Stimulated activated CD4-positive, alpha-beta T cell treated with anti-CD3 and anti-CD28 coated beads, Interleukin-4, amount 100 ng/mL, for 1 hour (primary cell): ENCODE measurements at regions not wholly inside any gene's neighbourhood (a gene's known extent, or its start where the extent isn't known, plus 50 kb on each side); places are given as distances from the start of the nearest gene placed in this dataset.
"Not testable (repeated sequence)": the region's sequence is repeated elsewhere in the genome, so short reads cannot be mapped to it uniquely, and the experiment has no call there.

Experiments used
- DNase-seq: peaks from one replicate; pipeline ENCODE4 v3.0.0-alpha.2; 2020

DNA sequence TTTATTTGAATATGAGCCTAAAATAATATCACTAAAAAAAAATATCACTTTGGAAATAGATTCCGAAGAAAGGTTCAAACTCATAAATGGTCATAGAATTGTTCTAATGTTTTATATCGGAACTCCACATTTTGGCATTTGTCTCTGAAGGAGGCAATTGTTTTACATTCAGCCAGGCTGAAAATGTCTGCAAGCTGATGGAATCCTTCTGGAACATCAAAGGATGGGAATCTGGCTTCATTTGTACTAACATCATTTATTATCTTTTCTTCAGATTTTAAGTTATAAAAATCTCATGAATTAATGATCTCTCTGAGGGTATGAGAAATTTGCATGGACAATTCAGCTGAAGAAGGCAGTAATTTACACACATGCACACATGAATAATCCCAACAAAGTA, 251.4 kb upstream of the RGMA start:
- DNase-seq = no peak

DNA sequence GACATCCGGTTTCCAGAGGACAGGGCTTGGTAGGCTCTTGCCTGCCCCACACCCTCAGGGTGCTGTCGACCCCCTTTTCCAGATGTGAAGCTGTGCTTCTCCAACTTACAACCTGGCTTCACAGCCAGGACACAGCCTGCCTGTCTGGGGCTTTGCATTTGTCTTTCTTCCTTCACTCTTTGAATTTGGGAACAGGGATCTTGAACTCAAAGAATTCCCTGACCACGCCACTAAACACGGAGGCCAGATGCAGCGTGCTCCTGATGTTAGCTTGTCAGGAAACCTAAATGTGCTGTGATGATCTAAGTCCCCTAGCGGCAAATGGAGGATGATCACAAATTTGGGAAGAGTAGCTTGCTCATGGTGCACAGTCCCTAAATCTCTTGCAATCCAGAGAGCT, 244.8 kb upstream of the RGMA start:
- no peak for DNase-seq

DNA sequence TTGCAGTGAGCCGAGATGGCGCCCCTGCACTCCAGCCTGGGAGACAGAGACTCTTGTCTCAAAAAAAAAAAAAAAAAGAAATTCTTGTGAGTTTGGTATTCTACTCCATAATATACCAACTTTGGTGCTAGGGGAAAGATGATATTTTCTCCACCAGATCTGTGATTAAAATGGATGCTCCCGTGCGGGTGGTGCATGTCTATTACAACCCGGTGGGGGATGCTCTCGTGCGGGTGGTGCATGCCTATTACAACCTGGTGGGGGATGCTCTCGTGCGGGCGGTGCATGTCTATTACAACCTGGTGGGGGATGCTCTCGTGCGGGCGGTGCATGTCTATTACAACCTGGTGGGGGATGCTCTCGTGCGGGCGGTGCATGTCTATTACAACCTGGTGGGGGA, 244.1 kb upstream of the RGMA start:
- DNase-seq = not testable (repeated sequence)

DNA sequence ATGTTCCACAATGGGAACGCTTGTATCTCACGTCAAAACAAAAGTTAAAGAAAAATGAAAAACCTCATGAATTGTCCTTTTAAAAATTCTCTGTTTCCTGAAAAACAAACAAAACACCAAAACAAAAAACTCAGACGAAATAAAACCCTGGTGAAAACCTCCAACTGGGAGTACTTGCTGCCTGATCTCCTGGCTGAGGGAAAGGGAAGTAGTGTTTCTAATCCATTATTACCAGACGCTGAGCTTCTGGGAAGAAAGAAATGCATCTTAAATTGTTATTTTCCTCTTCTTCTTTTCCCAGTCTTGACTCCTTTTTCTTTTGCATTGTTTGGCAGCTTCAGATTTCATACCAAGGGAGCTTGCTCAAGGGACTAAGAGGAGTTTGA, 243.2 kb upstream of the RGMA start:
- DNase-seq = no peak

DNA sequence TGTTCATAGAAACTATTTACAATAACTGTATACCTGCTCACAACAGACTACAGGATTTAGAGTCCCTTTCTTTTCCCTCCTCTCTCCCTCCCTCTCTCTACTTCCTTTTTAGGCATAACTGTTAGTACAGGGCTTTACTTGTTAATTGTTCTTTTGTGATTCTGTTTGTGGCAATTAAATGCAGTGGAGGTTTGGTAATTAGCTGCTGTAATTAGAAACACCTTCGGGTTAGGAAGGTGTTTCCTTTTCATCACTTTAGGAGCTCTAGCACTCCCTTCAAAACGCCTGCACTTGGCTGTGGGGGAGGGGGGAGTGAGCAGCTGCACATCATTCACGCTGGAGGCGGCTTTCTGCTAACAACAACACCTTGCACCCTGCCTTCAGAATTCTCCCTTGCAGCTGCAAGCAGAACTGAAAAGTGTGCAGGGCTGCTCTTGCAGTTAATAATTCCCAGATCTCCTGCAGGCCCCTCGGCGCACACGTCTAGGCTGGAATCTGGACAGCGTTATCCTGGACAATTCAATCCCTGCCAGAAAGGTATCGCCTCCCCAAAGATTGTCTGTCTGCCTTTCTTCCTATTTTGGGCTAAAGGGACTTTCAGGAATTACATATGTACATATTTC, 242.6 kb upstream of the RGMA start:
- no peak for DNase-seq

DNA sequence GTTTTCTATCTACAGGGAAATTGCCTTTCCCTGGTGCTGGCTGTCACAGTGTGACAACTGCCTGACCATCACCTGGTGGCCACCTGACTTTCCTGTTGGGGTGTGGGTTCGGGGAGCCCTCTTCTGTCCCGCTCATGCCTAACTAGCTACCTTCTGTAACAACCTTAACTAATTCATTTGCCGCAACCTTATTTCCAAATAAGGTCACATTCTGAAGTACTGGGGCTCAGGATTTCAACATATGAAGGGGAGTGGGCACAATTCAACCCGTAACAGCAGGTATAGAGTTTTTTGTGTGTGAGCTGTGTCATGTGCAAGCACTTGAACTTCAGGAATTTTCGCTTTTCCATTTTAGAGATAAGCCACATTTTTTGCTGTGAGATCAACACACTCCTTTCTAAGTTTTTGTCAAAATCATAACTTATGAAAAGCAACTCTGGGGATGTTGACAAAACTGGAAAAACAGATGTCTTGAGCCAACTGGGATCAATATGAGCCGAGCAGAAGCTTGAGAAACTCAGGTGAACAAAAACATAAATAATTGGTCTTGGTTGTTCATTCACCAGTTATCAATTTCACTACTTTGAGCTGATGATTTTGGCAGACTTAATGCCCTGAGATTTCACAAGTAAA, 242.0 kb upstream of the RGMA start:
- no peak for DNase-seq

DNA sequence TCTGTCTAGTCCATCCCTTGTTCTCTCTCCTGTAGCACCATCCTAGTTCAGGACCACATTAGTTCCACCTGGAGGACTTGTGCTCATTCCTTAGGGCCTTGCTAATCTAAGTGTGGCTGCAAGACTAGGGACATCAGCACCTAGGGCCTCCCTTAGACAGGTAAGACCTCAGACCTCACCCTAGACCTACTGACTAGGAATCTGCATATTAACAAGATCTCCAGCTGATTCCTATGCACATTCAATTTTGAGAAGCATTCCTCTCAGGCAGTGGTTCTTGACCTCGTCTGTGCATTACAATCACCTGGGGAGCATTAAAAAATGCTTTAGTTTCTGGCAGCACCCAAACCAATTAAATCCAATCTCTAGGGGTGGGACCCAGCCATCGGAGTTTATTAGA, 238.4 kb upstream of the RGMA start:
- no peak for DNase-seq

DNA sequence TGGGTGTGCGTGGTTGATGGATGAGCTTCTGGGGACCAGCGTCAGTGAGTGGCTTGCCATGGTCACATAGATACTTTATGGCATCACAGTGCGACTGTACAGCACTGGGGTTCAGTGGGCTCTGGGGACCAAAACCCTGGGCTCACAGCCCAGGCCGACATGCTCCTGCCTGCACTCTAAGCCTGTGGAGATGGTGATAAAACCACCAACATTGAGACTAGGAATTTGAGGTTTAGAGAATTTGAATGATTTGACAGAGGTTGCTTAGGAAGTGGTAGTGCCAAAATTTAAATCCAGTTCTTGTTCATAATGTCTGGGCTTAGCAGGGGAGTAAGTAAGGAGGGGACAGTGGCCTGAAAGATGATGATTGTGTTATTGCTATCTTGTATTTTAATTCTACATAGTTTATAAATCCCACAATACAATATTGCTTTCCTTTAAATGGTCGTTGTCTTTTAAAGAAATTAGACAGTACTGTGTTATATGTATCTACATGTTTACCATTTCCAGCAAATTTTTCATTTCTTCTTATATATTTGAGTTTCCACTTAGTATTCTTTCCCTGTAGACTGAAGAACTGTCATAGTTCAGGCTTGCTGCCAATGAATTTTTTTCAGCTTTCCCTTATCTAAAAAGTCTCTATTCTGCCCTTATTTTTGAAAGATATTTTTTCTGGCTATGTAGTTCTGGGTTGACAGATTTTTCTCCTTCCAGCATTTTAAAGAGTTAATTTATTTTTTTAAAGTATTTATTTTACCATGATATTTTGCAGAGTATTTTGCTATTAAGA, 235.4 kb upstream of the RGMA start:
- DNase-seq = no peak

DNA sequence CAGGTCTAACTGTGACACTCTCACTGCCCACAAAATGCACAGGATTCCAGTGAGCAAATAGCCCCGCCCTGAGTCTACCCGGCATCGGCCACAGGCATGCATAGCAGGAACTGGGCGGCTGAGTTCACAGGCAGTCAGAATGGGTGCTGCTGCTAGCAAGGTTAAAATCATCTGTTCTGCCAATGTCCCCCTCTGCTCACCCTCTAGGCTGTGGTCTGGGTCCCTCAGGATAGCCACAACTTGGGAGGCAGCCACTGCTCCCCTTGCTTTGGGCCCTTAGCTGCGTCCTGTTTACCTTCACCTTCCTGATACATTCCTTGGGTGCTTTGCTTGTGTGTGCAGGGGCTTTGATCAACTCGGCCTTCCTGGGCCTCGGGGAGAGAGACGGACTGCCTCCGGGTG, 232.9 kb upstream of the RGMA start:
- no peak for DNase-seq

DNA sequence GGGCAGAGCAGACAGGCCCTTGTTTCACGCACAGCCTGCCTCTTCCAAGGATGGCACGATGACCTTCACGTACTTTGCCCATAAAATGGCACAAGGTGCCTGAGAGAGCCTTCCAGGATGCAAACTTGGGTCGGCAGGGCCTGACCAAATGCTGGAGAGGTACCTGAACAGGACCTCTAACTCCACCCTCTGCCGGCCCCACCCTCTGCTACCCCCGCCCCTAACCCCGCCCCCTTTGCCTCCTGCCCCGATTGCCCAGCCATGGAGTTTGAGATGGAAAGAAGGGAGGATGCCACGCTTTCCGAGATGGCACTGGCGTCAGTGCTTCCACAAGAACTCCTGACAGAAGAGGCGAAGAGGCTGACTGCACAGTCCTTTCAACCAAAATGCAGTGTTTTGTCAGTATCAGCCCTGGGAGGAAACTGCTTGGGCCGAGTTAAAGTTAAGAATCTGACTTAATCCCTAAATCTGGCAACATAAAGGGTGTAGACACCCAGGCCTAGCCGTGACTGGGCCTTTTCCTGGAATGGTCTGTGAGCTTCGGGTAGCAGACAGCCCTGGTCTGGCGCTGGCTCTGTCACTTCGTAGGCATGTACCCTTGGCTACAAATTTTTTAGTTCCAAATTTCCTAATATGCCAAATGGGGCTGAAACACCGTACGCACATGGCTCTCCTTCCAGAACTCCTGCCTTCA, 230.3 kb upstream of the RGMA start:
- no peak for DNase-seq

DNA sequence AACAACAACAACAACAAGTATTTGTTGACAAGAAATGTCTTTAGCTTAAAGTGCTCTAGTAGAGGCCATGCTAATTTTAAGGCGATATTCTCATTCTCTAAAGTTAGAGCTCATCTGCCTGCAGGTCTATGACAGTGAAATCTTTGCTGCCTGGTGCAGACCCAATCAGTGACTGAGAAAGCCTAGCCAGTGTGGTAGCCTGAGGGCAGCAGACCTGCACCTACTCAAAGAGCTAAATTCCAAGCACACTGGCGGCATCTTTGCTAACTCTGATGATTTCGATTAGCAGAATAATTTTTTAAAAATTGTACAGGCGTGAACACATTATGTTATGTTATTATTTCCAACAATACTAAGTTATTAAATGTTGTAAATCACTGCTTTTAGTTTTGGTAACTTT, 228.8 kb upstream of the RGMA start:
- no peak for DNase-seq

DNA sequence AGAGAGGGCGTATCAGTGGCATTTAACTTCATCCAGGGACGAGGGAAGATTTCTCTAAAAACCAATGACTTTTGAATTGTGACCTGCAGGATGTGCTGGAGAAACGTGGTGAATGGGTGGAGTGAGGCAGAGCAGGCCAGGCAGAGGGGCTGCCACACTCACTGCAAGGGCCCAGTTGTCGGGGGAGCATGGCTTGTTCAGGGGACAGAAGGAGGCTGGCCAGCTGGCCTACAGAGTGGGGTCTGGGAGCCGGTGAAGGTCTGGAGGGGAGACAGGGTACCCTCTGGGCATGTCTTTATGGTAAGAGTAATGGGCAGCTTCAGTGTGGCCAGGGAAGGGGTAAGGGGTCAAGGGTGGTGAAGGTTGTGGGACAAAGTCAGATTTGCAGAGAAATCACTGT, 225.2 kb upstream of the RGMA start:
- no peak for DNase-seq

DNA sequence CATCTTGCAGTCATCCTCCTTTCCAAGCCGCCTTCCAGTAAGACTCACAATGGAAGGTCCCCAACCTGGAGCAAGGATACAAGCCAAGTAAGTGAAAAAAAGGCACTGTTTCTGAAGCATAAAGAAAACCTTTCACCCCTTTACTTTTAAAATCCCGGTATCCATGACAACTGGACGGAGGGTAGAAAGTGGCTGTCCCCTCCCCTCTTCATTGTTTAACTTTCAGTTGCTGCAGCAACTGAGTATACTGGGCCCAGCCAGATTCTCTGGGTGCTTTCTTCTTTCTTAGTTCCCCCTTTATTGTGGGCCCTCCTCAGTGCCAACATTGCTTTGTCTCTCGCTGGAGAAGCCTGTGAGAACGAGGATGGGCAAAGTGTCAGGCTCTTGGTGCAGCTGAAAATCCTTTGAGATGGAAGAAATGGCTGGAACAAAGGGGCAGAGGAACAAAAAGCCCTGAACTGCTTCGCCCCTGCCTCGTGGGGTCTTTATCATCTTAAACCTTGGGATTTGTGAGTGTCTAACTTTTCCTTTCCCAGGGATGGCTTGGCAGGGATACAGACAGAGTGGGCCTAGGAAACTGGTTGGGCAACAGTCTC, 224.0 kb upstream of the RGMA start:
- no peak for DNase-seq

DNA sequence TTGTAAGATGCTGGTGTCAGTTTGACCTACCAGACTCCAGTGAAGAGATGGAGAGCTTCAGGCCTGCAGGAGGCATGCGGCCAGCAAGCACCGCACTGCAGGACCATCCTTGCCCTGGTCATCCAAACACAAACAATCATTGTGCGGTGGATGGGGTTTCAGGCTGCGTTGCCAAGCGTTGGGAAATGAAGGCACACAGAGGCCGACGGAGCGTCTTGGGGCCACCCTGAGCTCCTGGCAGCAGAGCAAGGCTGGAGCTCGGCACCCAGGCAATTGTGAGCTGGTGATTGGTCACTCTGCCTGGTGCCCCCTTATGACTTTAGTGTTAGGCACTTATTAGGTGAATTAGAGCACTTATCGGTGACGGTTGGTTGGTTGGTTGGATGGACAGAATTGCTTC, 222.6 kb upstream of the RGMA start:
- no peak for DNase-seq

DNA sequence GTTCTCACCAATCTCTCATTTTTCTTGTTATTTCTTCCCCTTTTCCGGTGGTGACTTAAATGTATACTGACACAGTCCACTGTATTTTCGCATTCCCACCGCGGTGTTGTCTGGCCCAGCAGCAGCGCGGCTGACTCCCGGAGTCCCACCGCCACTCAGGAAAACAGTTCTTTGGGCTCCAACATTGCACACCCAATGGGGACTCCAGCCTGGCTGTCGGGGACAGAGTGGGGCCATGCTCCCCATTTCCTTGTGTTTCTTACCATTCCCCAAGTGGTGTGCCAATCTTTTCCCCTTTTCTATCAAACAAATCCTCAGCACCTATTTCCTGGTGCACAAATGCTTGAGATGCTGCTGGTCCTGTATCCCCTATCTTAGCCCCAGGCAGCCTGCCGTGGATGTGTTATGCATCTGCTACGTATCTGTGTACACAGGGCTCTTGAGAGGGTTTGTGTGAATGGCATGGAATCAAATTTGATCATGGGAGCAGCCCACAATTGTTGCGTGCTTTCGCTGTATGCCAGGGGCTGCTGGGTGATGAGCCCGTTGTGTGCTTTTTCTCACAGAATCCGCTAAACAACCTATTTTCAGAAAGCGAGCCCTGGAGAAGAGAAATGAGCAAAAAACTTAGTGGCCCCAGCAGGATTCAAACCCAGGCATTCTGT, 219.1 kb upstream of the RGMA start:
- no peak for DNase-seq

DNA sequence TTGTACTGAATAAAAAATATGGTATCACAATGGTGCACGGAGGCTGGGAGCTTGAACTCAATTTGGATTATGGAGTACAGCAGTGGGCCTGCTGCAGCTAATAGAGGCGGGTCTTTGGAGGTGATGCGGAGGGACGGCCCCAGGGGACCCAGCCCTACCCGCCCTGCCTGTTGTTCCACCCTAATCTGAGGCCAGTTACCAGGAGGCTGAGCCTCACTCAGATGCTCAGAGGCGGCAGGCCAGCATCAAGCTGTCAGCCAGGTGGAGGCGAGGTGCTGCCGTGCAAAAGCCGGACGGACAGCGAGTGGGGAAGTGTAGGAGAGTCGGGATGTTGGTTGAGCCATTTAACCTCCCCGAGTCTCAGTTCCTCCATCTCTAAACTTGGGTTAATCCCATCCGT, 218.5 kb upstream of the RGMA start:
- no peak for DNase-seq

DNA sequence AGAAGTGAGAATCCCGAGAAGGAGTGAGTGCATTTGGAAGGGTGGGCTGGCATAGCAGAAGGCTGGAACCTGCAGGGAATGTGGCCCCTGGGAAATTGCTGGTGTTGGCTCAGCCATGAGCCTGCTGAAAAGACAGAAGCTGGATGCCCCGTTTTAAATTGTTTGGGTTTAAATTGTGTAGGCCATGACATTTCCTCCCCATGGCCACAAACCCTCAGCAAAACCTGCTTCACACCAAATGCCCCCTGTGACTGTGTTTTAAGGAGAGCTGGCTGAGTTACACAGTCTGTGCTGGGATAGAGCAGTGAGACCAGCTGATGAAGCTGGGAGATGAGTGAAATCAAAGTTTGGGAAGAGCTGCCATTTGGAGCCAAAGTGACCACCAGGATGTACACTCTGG, 216.3 kb upstream of the RGMA start:
- DNase-seq = no peak

DNA sequence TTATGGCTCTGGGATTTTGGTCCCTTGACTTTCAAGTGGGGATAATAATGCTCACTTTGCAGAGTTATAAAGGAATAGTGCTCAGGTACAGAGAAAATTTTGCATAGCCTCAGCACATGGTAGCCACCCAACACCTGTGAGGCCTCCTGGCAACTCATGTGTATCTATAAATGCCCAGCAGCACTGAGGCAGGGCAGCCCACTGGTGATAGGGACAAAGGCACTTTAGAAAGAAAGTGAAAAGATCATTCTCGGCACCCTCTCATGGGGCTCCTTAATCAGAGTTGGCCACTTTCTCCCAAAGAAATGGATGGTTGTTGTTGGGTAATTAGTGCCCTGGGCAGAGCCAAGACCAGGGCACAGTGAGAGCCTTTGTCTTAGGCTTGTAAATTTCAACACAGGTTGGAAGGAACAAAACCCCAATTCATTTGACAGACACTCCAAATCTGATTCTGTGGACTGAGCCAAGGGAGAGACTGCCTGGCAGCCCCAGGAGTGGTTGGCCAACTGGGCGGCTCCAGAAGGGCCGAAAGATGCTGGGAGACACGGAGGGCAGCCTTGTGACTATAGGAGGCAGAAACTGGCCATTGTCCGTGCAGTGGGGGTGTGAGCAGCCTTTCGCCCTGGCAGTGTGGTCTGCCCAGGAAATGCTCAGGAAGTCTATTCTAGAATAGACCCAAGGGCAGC, 213.2 kb upstream of the RGMA start:
- DNase-seq = no peak

DNA sequence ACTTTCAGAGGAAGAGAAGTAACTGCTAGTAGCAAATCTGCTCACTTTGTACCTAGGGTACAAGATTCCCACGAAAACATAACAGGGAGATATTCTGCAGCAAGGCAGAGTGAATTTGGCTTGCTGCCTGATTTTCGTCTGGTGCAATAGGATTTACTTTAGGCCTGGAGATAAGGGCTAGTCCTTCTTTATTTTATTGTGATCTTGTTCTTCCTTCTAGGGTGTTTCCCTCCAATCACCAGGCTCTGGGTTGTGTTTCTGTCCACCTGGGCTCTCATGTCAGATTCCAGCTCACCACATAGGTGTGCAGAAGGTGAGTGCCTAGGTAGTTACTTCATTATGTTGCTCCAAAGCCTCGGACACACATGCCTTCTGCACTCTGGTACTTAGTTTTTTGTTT, 211.8 kb upstream of the RGMA start:
- no peak for DNase-seq

DNA sequence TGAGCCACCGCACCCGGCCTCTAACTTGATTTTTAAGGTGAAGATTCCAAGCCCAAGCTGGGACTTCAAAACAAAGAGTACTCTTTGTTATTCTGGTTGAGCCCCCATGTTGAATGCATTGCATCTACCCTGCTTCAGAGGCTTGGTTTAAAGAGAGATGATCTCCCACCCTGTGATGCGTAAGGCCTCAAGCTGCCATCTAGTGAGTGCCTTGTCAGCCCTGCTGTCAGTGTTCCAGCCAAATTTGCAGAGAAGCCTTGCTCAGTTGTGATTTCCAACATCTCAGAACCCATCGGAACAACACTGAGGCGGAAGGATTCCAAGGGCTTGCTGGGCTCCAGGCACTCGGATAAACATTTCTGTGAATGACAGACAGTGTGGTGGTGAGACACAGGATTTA, 210.7 kb upstream of the RGMA start:
- DNase-seq = no peak

DNA sequence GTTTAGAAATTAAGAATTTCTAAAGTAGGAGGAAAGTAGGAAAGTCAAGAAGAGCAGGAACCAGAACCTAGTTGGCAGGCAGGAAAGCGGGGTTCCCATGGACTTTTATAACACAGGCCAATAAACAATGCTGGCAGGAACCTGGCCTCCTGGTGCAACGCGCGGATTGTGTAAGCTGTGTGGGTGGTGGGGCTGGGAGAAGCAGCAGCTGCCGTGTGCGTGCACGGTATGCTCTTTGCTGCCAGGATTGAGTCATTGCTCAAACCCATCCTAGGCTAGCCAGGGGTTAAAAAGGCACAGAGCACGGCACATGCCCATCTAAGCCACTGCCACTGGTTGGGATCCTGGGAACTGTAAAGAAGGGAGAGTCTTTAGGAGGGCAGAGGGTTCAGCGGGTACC, 209.9 kb upstream of the RGMA start:
- DNase-seq = no peak

DNA sequence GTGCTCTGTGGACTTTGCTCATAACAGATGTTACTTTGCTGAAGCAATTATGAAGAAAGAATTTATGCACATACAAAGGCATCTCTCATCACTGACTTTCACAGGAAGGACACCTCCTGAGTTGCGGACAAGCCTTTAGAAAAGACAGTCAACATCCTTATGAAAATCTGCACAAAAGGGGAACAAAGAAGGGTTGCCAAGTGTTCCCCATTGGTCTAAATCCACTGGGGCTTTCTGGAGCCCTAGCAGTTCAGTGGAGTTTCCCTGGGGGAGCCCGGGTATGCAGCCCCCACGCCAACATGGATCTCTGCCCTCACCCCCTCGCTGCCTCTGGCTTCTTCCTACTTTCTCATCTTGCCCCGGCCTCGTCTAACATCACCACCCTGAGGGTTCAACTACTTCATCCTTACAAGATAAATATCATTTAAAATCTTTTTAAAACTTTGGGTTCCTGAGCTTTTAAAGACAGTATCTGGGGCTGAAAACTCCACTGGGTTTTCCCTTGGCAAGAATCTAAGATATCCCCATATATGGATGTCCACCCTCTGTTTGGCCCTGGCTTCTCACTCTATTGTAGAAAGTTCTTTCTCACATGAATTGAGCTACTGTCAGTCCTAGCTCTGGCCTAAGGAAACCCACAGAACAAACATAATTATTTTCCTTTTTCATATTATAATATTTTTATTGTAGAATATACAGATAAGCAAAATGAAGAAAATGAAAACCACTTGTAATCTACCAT, 207.9 kb upstream of the RGMA start:
- DNase-seq = no peak
